Renal cortex interstitium (tissue), 11 donors: ENCODE measurements at regions not wholly inside any gene's neighbourhood (a gene's known extent, or its start where the extent isn't known, plus 50 kb on each side); places are given as distances from the start of the nearest gene placed in this dataset.
A peak's percentile ranks its signal among the peaks of the same experiment; 100 is the strongest.

Source experiments
- DNase-seq, 11 donors: peaks; one replicate each; pipeline ENCODE4 v3.0.0-alpha.2; 2013; ENCODE audit warnings: low read depth in 9 of 11, low spot score in 4 of 11; ENCODE audit errors: extremely low read depth in 1 of 11

DNA sequence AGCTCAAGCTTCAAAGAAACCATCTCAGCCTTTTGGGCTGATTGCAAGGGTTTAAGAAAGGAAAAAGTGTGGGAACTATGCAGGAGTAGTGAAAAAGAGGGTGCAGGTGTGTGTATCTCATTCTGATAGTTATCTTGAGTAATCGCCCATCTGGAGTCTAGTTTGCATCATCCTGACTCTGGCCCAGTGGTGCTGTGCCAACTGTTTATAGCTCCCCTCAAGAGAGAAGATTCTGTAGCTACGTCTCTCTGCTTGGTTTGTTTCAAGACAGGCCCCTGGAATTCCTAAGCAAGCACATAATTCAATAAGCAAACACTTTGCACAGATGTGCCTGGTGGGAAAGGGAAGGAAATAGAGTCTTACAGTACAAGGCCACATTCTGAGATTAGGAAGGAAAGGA lies 144.4 kb downstream of the HAPSTR1 start:
- no peak for DNase-seq

GRCh38 chr16:9236319-9236718 lies 144.9 kb downstream of the HAPSTR1 start:
- no peak for DNase-seq

- no peak for DNase-seq
Observed at GRCh38 chr16:9238346-9238745, 146.9 kb downstream of the HAPSTR1 start.

DNA sequence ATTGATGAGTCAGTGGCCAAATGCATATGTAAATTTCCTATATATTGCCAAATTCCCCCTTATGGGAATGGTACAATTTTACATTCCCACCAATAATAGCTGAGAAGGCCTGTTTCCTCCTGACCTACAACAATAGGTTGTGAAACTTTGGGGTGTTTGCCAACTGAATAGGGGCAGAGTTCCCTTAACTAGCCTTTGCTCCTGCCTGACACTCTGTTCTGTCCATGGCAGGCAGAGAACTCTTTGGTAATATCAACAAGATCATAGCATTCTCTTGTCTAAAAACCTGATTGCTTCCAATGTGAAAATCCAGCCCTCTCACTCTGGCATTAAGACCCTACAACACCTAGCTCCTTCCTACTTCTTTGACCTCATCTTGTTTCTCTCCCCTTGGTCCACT lies 149.7 kb downstream of the HAPSTR1 start:
- no peak for DNase-seq

- DNase-seq: no peak
Observed at GRCh38 chr16:9248162-9248561, 156.7 kb downstream of the HAPSTR1 start.

- no peak for DNase-seq
Observed at GRCh38 chr16:9249534-9249933, 158.1 kb downstream of the HAPSTR1 start.

DNA sequence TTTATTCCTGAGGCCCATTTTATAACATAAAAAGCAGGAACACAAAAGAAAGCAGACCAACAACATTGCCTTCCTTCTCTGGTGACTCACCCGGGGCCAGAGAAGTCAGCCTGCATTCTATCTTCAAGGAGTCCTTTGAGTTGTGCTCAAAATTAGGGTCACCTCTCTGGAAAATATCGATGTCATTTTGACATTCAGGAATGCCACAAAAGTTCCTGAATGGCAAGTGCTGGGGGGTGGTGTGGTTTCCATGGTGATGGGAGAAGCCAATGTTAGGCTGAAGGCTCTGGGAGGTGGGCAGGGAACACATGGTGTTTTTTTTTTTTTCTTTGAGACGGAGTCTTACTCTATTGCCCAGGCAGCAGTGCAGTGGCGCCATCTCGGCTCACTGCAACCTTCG lies 159.6 kb downstream of the HAPSTR1 start:
- no peak for DNase-seq

- no peak for DNase-seq
Observed at GRCh38 chr16:9254863-9255262, 163.4 kb downstream of the HAPSTR1 start.

DNA sequence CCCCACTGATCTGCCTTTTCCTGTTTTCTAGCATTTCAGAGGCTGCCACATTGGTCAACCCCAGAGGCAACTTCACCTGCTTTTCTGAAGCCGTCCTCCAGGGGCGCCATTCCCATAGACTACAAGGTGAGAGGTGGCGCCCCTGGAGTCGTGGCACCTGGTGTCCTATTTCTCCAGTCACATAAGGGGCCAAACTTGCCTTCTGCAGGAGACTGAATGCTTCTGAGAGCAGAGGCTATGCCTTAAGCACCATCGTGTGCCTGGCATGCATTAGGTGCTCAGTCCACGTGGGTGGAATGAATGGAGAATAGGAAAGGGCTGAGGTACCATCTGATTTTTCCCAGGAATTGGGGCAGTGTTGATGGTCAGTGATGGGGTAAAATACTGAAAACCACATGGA lies 164.8 kb downstream of the HAPSTR1 start:
- peak in 1 of 11 donors; percentile 12 for DNase-seq

GRCh38 chr16:9257843-9258242 lies 166.4 kb downstream of the HAPSTR1 start:
- DNase-seq: no peak

GRCh38 chr16:9258423-9259051 lies 167.1 kb downstream of the HAPSTR1 start:
- peak in 10 of 11 donors; percentile 8 to 39 (median 29) for DNase-seq

- DNase-seq: no peak
Observed at GRCh38 chr16:9259914-9260608, 168.6 kb downstream of the HAPSTR1 start.

DNA sequence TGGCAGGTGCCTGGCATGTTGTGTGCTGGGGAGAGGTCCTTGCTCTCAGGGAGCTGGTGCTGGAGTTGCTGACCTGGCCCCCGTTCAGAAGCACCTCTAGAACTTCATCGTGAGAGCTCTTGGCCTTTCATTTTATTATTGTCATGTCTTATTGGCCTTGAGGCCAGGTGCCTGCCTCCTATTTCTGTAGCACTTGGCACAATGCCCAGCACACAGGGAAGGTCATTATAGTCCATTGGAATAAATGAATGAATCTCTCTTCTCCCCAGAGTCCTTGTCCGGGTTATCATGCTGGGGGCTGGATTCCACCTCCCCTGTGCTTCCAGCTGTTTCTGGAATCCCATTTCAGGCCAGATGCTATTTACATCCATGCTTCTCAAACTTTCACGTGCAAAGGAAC lies 169.2 kb downstream of the HAPSTR1 start:
- DNase-seq: no peak

DNA sequence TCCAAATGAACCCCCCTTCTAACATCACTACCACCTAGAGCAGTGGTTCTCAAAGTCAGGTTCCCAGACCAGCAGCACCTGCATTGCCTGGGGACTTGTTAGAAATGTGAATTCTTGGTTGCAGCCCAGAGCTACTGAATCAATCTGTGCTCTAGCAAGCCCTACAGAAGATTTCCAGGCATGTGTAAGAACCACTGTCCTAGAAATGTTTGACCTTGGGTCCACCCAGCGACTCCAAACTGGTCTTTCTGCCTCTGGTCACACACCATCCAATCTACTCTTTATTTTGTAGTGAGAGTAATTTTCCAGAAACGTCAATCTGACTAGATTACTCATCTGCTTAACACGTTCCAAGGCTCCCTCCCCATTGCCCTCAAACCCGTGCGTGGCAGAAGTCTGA lies 169.9 kb downstream of the HAPSTR1 start:
- no peak for DNase-seq

GRCh38 chr16:9262941-9263715 lies 171.7 kb downstream of the HAPSTR1 start:
- DNase-seq: no peak

GRCh38 chr16:9264067-9264466 lies 172.6 kb downstream of the HAPSTR1 start:
- DNase-seq: no peak

DNA sequence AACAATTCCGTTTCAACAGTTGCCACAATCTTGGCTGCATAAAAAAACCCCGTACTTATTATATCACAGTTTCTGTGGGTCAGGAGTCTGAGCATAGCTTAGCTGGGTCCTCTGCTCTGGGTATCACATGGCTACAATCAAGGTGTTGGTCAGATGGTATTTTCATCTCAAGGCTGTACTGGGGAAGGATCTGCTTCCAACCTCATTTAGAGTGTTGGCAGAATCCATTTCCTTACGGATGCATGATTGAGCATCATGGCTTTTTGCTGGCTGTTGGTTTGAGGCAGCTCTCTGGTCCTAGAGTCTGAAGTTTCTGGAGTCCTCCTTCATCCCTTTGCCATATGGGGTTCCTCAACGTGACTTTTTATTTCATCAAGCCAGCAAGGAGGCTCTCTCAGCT lies 177.0 kb downstream of the HAPSTR1 start:
- no peak for DNase-seq

- DNase-seq: no peak
Observed at GRCh38 chr16:9270424-9270823, 179.0 kb downstream of the HAPSTR1 start.

DNA sequence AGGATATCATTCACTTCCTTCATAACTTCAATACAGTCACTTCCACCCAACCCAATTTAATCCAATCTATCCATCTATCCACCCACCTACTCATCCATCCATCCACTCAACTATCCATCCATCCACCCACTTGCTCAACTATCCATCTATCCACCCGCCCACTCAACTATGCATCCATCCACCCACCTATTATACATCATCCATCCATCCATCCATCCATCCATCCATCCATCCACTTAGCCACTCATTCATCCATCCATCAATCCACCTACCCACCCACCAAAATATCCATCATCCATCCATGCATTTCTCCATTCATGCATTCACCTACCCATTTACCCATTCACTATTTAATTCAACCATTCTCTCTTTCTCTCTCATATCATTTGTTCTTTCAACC lies 179.5 kb downstream of the HAPSTR1 start:
- DNase-seq: no peak

DNA sequence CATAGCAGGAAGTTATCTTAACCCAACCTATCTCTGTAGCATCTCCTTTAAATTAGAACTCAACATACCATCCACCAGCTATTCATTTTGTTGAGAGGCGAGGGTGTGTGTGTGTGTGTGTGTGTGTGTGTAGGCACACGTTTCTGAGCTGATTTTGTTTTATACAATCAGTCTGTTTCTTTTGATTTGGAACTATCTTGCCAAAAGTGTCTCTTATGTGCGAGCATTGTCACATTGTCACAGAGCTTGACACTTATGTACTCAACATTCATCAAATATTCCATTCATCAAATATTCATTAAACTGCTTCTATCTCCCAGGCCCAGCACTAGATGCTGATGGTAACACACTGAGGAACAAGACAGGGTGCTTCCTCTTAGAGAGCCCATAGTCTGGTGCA lies 180.4 kb downstream of the HAPSTR1 start:
- DNase-seq: no peak
